GM19467 (cell line): ENCODE measurements at regions not wholly inside any gene's neighbourhood (a gene's known extent, or its start where the extent isn't known, plus 50 kb on each side); places are given as distances from the start of the nearest gene placed in this dataset.

Source experiments
- ATAC-seq: cut with Tn5 transposase; IDR thresholded peaks from one replicate; pipeline ENCODE4 v1.9.1; 2021; ENCODE audit warnings: mild to moderate bottlenecking, moderate library complexity; ENCODE audit not compliant: unreplicated experiment

DNA sequence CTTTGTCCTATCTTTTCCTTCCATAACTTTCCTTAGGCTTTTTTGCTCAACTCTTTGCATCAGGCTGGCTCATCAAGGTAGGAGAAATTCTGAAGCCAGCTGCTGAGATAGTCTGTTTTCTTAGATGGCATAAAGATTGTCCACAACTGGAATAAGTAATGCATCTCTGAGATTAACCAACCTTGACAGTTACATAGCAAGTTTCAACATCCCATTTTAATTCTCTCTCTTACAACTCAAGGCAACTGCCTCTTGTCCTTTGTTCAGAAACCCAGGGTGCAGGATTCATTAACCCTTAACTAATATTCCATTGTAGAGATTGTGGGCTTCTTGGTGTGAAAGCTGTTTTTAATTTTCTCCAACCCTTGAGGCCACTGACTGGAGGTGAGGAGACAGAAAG lies 239.2 kb downstream of the LACC1 start:
- ATAC-seq = no peak

DNA sequence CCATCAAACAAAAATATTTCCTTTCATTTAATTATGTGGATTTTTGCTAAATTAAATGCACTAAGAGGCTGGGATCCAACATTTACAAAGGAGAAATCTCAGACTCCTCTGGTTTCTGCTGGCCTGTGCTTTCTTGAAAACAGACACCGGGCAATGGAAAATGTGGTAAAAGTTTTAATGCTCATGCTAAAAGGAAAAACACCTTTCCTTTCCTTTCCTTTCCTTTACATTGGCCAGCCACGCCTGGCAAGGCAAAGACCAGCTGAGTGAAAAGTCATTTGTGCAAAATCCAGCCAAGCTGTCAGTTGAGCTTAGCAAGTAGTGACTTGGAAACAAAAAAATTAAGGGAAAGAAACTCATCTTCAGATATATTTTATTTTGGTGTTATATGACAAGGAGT lies 240.3 kb downstream of the LACC1 start:
- ATAC-seq = no peak

GRCh38 chr13:44120849-44121755 lies 241.4 kb downstream of the LACC1 start:
- ATAC-seq = no peak

- no peak for ATAC-seq
These were observed 244.6 kb downstream of the LACC1 start for GRCh38 chr13:44124352-44124751.

GRCh38 chr13:44125943-44126469 lies 246.3 kb downstream of the LACC1 start:
- no peak for ATAC-seq

GRCh38 chr13:44128552-44129001 lies 245.0 kb upstream of the SERP2 start:
- ATAC-seq = no peak

DNA sequence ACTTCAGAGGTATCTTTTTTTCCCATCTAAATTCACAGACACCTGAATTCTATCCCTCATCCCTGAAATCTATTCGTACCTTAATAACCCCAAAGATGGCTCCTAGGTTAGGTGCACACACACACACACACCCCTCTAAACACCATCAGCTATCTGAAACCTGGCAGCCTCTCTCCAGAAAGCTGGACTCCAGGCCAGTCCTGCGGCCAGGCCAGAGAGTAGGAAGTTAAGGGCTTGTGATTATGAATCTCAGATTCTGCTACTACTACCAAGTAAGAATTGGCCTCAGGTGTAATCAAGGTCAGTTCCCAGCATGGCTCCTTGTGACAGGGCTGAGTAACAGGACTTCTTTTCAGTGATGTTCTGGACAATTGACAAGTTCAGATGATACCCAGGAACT lies 244.2 kb upstream of the SERP2 start:
- ATAC-seq = no peak

GRCh38 chr13:44131069-44131614 lies 242.5 kb upstream of the SERP2 start:
- ATAC-seq = no peak

DNA sequence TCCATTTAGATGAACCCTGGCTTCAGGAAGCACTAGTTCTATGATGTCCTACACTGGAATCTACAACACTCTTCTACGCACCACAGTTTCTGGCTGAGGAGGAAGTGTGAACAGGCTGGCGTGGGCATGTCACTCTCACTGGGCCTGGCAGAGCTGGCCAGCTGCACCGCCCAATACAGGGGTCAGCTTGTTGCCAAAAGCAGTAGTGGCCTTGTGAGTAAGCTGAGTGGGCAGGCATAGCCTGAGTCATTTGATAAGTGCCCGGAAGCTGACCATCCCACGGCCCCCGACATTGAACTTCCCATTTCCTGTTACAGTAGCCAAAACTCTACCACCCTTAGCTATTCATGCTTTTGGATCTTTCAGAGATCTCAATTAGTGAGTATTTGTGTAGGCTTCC lies 240.9 kb upstream of the SERP2 start:
- ATAC-seq = no peak

DNA sequence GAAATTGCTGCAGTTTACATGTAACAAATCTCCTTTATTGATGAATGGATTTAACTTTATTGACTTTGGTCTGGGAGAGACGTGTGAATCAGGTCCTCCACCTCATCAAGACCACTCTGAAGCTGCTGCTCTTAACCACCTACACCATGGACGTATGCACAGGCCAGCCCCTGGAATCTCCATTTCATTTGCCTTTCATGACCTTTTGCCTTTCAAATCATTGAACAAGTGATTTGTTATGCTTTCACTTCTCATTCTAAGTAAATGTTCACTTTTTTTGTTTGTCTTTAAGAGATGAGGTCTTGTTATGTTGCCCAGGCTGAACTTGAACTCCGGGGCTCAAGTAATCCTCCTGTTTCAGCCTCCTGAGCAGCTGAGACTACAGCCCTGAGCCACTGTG lies 240.0 kb upstream of the SERP2 start:
- ATAC-seq = no peak

GRCh38 chr13:44135566-44135965 lies 238.1 kb upstream of the SERP2 start:
- ATAC-seq = no peak

- ATAC-seq = no peak
These were observed 236.8 kb upstream of the SERP2 start for GRCh38 chr13:44136696-44137268.

DNA sequence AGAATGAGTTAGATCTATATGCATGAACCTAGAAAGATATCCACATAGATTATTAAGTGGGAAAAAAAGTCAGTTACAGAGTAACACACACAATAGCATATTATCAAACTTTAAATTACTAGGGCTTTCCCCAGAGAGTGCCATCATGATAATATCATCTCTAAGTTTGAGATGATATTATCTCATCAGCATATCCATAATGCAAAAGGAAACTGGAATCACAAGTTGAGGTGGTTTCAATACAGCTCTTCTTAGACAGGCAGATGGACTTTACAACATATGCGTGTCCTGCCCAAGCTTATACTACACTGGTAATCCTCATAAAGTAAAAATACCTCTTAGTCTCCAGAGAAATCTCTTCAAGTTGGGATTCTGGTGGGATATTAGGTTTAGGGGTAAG lies 236.2 kb upstream of the SERP2 start:
- no peak for ATAC-seq

DNA sequence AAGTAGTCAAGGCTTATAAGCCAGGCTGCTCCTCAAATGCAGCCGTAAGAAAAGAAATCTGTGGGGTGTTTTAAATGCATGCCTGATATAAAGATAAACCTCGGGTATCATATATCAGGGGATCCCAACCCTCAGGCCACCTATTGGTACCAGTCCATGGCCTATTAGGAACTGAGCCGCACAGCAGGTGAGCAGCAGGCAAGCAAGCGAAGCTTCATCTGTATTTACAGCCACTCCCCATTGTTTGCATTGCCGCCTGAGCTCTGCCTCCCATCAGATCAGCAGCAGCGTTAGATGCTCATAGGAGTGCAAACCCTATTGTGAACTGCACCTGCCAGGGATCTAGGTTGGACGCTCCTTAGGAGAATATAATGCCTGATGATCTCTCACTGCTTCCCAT lies 233.5 kb upstream of the SERP2 start:
- no peak for ATAC-seq

GRCh38 chr13:44140888-44141724 lies 232.5 kb upstream of the SERP2 start:
- no peak for ATAC-seq

- peak; percentile 100 for ATAC-seq
These were observed 231.7 kb upstream of the SERP2 start for GRCh38 chr13:44141725-44142539.

DNA sequence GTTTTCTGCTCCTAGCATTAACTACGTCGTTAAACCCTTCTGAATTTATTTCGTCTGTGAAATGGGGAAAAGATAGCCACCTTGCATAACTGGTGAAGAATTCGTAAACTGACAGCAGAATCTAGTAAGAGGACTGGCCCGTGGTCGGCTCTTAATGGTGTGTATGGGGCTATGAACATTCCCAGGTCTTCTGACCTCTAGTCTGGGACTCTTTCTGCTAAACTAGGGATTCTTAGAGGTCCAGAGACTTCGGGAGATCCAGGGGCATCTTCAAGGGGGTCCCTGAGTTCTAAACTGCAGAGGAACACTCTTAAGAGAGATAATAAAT lies 231.1 kb upstream of the SERP2 start:
- no peak for ATAC-seq

- no peak for ATAC-seq
These were observed 230.5 kb upstream of the SERP2 start for GRCh38 chr13:44142941-44143665.

GRCh38 chr13:44146138-44146537 lies 227.5 kb upstream of the SERP2 start:
- ATAC-seq = no peak

DNA sequence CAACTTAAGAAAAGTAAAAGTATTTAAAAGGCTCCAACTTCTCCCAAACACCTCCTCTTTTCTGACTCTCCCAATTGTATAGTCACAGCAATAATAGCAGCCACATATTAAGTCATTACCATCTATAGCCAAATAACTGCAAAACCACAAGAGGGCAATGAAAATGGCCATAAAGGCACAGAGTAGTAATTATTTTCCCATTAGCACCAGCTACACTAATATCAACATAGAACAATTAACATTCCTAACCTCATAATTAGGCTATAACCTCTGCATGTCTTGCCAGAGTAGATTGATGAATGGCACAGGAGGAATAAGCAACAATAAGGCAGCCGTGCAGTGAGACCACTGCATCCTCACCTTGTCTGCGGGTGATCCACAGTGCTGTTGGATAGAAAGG lies 226.4 kb upstream of the SERP2 start:
- no peak for ATAC-seq
